ENCODE measurements at regions not wholly inside any gene's neighbourhood (a gene's known extent, or its start where the extent isn't known, plus 50 kb on each side); places are given as distances from the start of the nearest gene placed in this dataset.
A peak's percentile ranks its signal among the peaks of the same experiment; 100 is the strongest.

DNA sequence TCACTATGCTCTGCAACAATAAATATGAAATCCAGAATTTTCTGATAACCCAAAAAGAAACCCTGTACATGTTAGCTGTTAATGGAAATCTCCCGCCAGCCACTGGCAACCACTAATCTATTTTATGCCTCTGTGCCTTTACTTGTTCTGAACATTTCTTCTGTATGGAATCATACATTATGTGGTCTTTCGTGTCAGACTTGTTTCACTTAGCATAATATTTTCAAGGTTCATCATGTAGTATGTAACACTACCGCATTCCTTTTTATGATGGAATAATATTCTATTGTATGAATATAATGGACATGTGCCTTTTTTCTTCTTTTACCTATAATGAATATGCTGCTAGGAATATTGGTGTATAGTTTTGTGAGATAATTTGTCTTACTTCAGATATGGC lies 1123.3 kb downstream of the EFNB2 start:
- no peaks in the 10 kb centered on the region for H3K27me3 ChIP-seq
- H3K27ac ChIP-seq = no peak overlapping the region
- TF ChIP-seq, protein P1, sequence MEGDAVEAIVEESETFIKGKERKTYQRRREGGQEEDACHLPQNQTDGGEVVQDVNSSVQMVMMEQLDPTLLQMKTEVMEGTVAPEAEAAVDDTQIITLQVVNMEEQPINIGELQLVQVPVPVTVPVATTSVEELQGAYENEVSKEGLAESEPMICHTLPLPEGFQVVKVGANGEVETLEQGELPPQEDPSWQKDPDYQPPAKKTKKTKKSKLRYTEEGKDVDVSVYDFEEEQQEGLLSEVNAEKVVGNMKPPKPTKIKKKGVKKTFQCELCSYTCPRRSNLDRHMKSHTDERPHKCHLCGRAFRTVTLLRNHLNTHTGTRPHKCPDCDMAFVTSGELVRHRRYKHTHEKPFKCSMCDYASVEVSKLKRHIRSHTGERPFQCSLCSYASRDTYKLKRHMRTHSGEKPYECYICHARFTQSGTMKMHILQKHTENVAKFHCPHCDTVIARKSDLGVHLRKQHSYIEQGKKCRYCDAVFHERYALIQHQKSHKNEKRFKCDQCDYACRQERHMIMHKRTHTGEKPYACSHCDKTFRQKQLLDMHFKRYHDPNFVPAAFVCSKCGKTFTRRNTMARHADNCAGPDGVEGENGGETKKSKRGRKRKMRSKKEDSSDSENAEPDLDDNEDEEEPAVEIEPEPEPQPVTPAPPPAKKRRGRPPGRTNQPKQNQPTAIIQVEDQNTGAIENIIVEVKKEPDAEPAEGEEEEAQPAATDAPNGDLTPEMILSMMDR (IDR thresholded peaks at IDR 0.05) = no peak
- no peak overlapping the region for H3K4me3 ChIP-seq
- intact Hi-C loops (cut with DNase I; ENCODE audit: low total_unique reads) = no loop called here
- H3K4me1 ChIP-seq = no peaks in the 10 kb centered on the region
- no peak for DNase-seq
- no peaks in the 10 kb centered on the region for H3K36me3 ChIP-seq
- no peaks in the 10 kb centered on the region for H3K9me3 ChIP-seq

DNA sequence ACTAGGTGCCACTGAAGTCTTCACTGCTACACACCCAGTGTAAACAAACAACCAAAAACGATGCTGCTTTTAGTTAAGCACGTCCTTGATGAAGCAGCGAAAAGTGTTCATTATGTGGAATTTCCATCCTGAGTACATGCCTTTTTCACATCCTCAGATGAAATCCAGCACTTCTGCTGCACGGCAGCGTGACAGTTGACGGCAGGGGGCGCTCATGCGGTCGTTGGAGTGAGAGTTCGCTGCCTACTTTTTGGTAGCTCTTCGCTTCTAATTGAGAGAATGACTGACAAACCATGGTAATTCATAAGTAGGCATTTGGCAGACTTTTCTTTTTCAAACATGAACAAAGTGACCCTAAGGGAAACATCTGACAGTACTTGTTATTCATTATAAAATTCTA lies 1124.9 kb downstream of the EFNB2 start:
- Histone ChIP-seq H3K36me3 (no peaks in the 10 kb centered on the region), H3K4me3 (no peak overlapping the region), H3K27ac (no peak overlapping the region), H3K4me1 (no peaks in the 10 kb centered on the region), H3K27me3 (no peaks in the 10 kb centered on the region), H3K9me3 (no peaks in the 10 kb centered on the region)
- TF ChIP-seq, protein P1 (IDR thresholded peaks at IDR 0.05) = peak; percentile 28 to 49
- peak in 1 of 2 donors; percentile 40 for DNase-seq
- intact Hi-C loops (cut with DNase I; ENCODE audit: low total_unique reads) = no loop called here

DNA sequence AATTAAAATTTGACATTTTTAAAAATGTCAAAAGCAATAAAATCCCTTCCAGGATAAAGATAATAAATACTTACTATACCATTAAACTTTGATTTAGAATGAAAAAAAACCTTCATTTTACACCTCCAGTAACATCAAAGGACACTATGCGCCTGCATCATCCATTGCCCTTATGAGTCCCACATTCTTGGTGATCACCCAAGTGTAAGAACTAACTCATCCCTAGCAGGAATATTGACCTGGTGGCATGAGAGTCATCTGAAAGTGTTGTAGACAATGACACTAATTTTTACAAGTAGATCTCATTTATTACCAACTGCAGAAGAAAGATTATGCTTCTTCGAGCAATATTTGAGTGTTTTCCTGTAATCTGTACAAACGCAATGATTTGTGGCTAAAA lies 1128.9 kb downstream of the EFNB2 start:
- no peak overlapping the region for H3K4me3 ChIP-seq
- H3K9me3 ChIP-seq = no peaks in the 10 kb centered on the region
- intact Hi-C loops (cut with DNase I; ENCODE audit: low total_unique reads) = no loop called here
- DNase-seq = no peak
- no peaks in the 10 kb centered on the region for H3K36me3 ChIP-seq
- TF ChIP-seq, protein P1 (IDR thresholded peaks at IDR 0.05) = no peak
- no peak overlapping the region for H3K27ac ChIP-seq
- H3K4me1 ChIP-seq = no peaks in the 10 kb centered on the region
- H3K27me3 ChIP-seq = no peaks in the 10 kb centered on the region

DNA sequence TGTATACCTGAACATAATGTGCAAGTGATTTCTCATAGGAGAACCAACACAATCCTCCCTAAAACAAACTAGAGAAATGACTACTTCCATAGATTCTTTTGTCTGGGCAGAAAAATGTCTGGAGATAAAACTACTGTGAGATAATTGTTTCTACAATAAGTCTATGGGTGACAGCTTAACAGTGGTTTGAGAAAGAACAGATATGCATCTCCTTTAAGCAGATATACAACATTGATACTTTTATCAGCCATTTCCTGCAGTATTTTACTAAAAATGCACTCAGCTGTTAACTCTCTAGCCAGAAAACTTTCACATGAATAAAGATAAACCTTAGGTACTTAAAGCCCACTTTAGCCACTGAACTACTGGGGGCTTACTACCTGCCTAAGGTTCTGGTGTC lies 1132.4 kb downstream of the EFNB2 start:
- TF ChIP-seq, protein P1 (IDR thresholded peaks at IDR 0.05) = no peak
- no peaks in the 10 kb centered on the region for H3K27me3 ChIP-seq
- no peaks in the 10 kb centered on the region for H3K9me3 ChIP-seq
- H3K36me3 ChIP-seq = no peaks in the 10 kb centered on the region
- no peaks in the 10 kb centered on the region for H3K4me1 ChIP-seq
- H3K27ac ChIP-seq = no peak overlapping the region
- no peak overlapping the region for H3K4me3 ChIP-seq
- intact Hi-C loops (cut with DNase I; ENCODE audit: low total_unique reads) = no loop called here
- DNase-seq = no peak

DNA sequence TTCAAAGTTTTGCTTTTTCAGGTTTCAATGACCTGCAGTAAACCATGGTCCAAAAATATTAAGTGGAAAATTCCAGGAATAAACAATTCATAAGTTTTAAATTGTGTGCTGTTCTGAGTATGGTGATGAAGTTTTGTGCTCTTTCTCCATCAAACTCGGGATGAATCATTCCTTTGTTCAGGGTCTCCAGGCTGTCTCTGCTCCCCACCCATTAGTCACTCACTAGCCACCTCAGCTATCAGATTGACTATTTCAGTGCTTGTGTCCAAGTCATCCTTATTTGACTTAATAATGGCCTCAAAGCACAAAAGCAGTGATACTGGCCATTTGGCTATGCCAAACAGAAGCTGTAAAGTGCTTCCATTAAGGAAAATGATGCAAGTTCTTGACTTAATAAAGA lies 1140.4 kb downstream of the EFNB2 start:
- H3K27ac ChIP-seq = no peak overlapping the region
- no peaks in the 10 kb centered on the region for H3K36me3 ChIP-seq
- DNase-seq = no peak
- H3K4me1 ChIP-seq = peaks cover 0 to 11% (median 0%) of the 10 kb centered on the region in 4 donors
- intact Hi-C loops (cut with DNase I; ENCODE audit: low total_unique reads) = no loop called here
- H3K9me3 ChIP-seq = no peaks in the 10 kb centered on the region
- H3K4me3 ChIP-seq = no peak overlapping the region
- H3K27me3 ChIP-seq = no peaks in the 10 kb centered on the region
- TF ChIP-seq, protein P1 (IDR thresholded peaks at IDR 0.05) = no peak

DNA sequence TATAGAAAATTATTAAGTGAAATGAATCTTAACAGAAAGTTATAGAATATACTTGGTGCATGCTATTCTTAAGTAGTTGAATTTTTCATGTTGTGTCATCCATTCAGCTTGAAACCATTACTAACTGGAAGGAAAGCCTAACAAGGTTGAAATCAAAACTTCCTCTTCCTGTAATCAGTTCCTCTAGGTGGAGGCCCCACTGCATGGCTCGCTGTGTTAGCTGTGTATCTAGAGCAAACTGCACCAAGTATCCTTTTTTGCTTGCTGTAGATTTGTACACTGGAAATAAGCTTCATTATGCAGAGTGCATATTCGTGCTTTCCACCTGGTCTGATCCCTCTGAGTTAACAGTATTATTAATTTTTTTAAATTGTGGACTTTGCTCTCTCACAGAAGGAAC lies 1146.1 kb downstream of the EFNB2 start:
- DNase-seq = no peak
- Histone ChIP-seq H3K36me3 (no peaks in the 10 kb centered on the region), H3K27ac (no peak overlapping the region), H3K4me1 (peaks cover 0 to 3% (median 0%) of the 10 kb centered on the region in 4 donors), H3K9me3 (no peaks in the 10 kb centered on the region), H3K27me3 (no peaks in the 10 kb centered on the region), H3K4me3 (no peak overlapping the region)
- intact Hi-C loops (cut with DNase I; ENCODE audit: low total_unique reads) = no loop called here
- TF ChIP-seq, protein P1 (IDR thresholded peaks at IDR 0.05) = no peak
